ENCODE measurements at regions not wholly inside any gene's neighbourhood (a gene's known extent, or its start where the extent isn't known, plus 50 kb on each side); places are given as distances from the start of the nearest gene placed in this dataset.

DNA sequence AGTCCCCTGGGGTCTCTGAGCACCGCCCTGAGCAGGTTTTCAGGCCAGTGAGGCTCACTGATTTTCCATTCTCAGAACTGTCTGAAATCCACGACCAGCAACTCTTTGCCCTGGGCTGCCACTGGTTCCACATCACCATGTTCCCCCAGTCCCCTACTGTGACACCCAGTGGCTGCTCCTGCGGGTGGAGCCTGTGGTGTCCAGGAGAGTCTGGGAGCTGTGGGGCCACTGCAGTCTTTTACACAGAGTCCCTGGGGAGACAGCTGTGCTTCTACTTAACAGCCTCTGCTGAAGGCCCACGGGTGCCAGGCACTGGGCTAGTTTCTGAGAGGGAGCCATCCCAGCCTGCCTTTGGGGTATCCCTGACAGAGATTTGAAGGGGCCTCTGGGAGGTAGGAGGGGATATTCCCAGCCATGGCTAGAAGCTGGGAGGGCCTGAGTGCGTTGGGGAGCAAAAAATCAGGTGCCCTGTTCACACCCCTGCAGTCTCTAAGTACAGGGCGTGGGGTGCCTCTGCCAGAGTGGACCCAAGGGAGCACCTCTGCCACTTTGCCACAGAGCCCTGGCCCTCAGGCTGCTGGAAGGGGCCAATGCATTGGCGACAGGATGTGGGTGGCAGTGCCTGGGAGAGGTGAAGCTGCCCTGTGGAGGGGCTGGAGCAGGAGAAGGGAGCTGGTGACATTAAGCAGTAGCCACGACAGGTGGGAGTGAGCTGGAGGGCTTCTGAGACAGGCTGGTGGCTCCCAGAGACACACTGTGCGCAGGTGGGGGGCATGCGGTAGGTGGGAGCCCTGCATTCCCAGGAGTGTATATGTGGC is 200.2 kb upstream of the ZNF536 start:
- TF ChIP-seq, protein P1, sequence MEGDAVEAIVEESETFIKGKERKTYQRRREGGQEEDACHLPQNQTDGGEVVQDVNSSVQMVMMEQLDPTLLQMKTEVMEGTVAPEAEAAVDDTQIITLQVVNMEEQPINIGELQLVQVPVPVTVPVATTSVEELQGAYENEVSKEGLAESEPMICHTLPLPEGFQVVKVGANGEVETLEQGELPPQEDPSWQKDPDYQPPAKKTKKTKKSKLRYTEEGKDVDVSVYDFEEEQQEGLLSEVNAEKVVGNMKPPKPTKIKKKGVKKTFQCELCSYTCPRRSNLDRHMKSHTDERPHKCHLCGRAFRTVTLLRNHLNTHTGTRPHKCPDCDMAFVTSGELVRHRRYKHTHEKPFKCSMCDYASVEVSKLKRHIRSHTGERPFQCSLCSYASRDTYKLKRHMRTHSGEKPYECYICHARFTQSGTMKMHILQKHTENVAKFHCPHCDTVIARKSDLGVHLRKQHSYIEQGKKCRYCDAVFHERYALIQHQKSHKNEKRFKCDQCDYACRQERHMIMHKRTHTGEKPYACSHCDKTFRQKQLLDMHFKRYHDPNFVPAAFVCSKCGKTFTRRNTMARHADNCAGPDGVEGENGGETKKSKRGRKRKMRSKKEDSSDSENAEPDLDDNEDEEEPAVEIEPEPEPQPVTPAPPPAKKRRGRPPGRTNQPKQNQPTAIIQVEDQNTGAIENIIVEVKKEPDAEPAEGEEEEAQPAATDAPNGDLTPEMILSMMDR (IDR thresholded peaks at IDR 0.05) = no peak
- no peak for TF ChIP-seq POLR2AphosphoS5 (IDR thresholded peaks at IDR 0.05; ENCODE audit: insufficient read depth in 1 of 2, low read depth in 1 of 2)
